ENCODE measurements at regions not wholly inside any gene's neighbourhood (a gene's known extent, or its start where the extent isn't known, plus 50 kb on each side); places are given as distances from the start of the nearest gene placed in this dataset.

DNA sequence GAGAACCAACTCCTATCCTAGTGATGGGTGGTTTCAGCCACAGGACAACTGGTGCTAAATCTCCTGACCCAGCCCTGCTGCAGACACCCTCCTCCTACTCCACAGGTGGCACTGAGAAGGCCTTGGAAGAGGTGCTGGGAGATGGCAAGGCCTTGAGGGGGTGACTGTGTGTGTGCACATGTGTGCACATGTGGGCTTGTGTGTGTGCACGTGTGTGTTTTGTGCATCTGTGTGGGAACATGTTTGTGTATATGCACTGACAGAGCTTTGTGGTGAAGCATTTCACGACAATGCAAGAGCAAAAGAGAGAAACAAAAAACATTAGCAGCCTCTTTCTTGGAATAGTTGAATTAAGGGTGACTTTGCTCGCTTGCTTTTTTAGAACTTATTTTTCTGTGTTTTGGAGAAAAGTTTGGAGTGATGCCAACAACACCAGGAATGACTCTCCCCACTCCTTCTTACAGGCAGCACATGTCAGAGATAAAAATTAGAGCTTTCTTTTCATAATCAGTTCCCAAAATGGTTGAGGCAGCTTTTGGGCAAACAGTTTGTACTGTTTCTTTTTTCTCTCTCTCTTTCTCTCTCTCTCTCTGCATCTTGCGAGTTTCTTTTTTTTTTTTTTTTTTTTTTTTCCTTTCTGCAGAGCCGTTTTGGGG is 69.5 kb downstream of the SEC61G start:
- Histone ChIP-seq H3K27ac (no peak overlapping the region), H3K27me3 (ENCODE audit: insufficient read depth in 3 of 3, low read length in 2 of 3) (peaks cover 0 to 2% (median 0%) of the 10 kb centered on the region in 3 donors), H3K4me3 (no peak overlapping the region), H3K4me1 (no peaks in the 10 kb centered on the region), H3K9me3 (no peaks in the 10 kb centered on the region), H3K36me3 (ENCODE audit: insufficient read depth in 1 of 2, low read depth in 1 of 2) (no peaks in the 10 kb centered on the region)
- intact Hi-C loops (cut with DNase I): no loop called here
- TF ChIP-seq, protein P1, sequence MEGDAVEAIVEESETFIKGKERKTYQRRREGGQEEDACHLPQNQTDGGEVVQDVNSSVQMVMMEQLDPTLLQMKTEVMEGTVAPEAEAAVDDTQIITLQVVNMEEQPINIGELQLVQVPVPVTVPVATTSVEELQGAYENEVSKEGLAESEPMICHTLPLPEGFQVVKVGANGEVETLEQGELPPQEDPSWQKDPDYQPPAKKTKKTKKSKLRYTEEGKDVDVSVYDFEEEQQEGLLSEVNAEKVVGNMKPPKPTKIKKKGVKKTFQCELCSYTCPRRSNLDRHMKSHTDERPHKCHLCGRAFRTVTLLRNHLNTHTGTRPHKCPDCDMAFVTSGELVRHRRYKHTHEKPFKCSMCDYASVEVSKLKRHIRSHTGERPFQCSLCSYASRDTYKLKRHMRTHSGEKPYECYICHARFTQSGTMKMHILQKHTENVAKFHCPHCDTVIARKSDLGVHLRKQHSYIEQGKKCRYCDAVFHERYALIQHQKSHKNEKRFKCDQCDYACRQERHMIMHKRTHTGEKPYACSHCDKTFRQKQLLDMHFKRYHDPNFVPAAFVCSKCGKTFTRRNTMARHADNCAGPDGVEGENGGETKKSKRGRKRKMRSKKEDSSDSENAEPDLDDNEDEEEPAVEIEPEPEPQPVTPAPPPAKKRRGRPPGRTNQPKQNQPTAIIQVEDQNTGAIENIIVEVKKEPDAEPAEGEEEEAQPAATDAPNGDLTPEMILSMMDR (IDR thresholded peaks at IDR 0.05): no peak
- DNase-seq (no peak), ATAC-seq (no peak)
- WGBS, 3 donors: 46 to 53% (median 48%) methylated on average over 4 to 5 of the region's 5 CpGs

GRCh38 chr7:54687462-54688212 is 71.4 kb downstream of the SEC61G start:
- Histone ChIP-seq H3K4me1 (no peaks in the 10 kb centered on the region), H3K27ac (no peak overlapping the region), H3K9me3 (no peaks in the 10 kb centered on the region), H3K4me3 (no peak overlapping the region), H3K36me3 (ENCODE audit: insufficient read depth in 1 of 2, low read depth in 1 of 2) (no peaks in the 10 kb centered on the region), H3K27me3 (ENCODE audit: insufficient read depth in 3 of 3, low read length in 2 of 3) (peaks cover 0 to 2% (median 0%) of the 10 kb centered on the region in 3 donors)
- TF ChIP-seq, protein P1 (IDR thresholded peaks at IDR 0.05): no peak
- DNase-seq (no peak), ATAC-seq (no peak)
- 77 to 81% (median 79%) methylated on average over 5 of the region's 5 CpGs for WGBS, 3 donors
- intact Hi-C loops (cut with DNase I): no loop called here

DNA sequence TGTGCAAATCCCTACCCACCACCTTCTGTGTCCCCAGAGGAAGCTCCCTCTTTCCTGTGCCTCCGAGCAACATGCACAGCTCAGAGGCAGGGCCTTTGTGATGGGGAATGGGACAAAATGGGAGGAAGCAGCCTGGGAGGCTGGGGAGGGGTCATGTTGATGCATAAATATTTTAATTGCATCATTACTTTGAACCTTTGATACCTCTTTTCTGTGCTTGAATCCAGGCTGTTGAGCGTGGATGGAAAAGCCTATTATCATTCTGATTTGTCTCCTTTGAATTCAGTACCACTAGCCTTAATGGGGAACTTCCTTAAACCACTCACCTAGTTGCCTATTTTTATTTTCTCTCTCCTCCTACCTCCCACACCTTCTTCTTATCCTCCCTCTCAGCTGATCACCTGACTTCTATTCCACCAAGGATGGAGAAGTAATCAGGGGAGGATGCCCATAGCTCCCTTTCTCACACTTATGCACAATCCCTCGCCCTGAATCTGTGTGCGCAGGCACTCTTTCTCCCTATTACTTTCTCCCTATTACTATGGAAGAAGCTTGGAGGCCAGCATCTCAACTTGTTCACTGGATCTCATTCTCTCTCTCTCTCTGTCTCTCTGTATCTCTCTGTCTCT is 78.5 kb downstream of the SEC61G start:
- Histone ChIP-seq H3K4me3 (no peak overlapping the region), H3K9me3 (no peaks in the 10 kb centered on the region), H3K36me3 (ENCODE audit: insufficient read depth in 1 of 2, low read depth in 1 of 2) (no peaks in the 10 kb centered on the region), H3K4me1 (no peaks in the 10 kb centered on the region), H3K27ac (no peak overlapping the region), H3K27me3 (ENCODE audit: insufficient read depth in 3 of 3, low read length in 2 of 3) (no peaks in the 10 kb centered on the region)
- DNase-seq: no peak
- no peak for ATAC-seq
- intact Hi-C loops (cut with DNase I): no loop called here
- TF ChIP-seq, protein P1 (IDR thresholded peaks at IDR 0.05): no peak
- WGBS, 3 donors: 67 to 74% (median 73%) methylated on average over 4 of the region's 4 CpGs

DNA sequence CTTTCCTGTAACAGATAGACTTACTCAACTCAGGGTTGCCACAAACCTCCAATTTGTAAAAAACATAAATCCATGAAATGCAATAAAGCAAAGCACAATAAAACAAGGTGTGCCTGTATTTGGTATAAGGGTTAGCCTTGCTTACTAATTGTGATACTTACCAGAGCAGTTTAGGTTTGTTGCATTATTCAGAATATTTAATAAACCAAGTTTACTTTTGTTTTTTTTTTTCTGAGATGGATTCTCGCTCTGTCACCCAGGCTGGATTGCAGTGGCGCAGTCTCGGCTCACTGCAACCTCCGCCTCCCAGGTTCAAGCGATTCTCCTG is 79.6 kb downstream of the SEC61G start:
- H3K27me3 ChIP-seq (ENCODE audit: insufficient read depth in 3 of 3, low read length in 2 of 3): no peaks in the 10 kb centered on the region

More for the DNA sequence above, 79.6 kb downstream of the SEC61G start:
- Histone ChIP-seq H3K36me3 (ENCODE audit: insufficient read depth in 1 of 2, low read depth in 1 of 2) (no peaks in the 10 kb centered on the region), H3K4me3 (no peak overlapping the region), H3K27ac (no peak overlapping the region), H3K9me3 (no peaks in the 10 kb centered on the region), H3K4me1 (no peaks in the 10 kb centered on the region)
- ATAC-seq: no peak
- DNase-seq: no peak
- WGBS, 3 donors: 92 to 96% (median 94%) methylated on average over 5 of the region's 5 CpGs
- intact Hi-C loops (cut with DNase I): no loop called here
- TF ChIP-seq, protein P1 (IDR thresholded peaks at IDR 0.05): no peak
